IMR-90 (cell line): ENCODE measurements at regions not wholly inside any gene's neighbourhood (a gene's known extent, or its start where the extent isn't known, plus 50 kb on each side); places are given as distances from the start of the nearest gene placed in this dataset.

ENCODE experiments used
- ATAC-seq: fragments of 200-7000 bp; cut with Tn5 transposase; 2 replicates; pipeline ENCODE4 v1.9.1; 2020; ENCODE audit warnings: low read depth, mild to moderate bottlenecking, moderate library complexity
- BruUV-seq: library from RNA; stranded (reverse); fragments of 400-500 nt; replicated peaks from 2 replicates; lab custom pipeline; 2021; lab: Mats Ljungman, UMichigan
- CTCF ChIA-PET: fragments of 300-600 bp; formaldehyde crosslinking; extraction: SDS; loops from one replicate; lab custom pipeline; 2021; ENCODE audit warnings: antibody characterized with exemption; lab: Yijun Ruan, JAX
- POLR2A ChIA-PET: fragments of 300-600 bp; sonication (Branson Sonifier 250); formaldehyde crosslinking; loops from one replicate; lab custom pipeline; 2022; ENCODE audit warnings: antibody characterized with exemption; ENCODE audit not compliant: unreplicated experiment; lab: Charles Lee
- DNase-seq: peaks from one replicate; pipeline ENCODE4 v3.0.0; 2013
- H2AFZ ChIP-seq: replicated peaks from 2 replicates; pipeline ENCODE3; 2013; ENCODE audit warnings: low read length, mild to moderate bottlenecking; ENCODE audit not compliant: poor library complexity
- H2AK5ac ChIP-seq: 2 replicates; pipeline ENCODE4 v1.6.1; 2013; ENCODE audit warnings: low read depth, low read length, inconsistent platforms
- H2AK9ac ChIP-seq: replicated peaks from 2 replicates; pipeline ENCODE3; 2013; ENCODE audit warnings: mild to moderate bottlenecking, low read depth, low read length, moderate library complexity; ENCODE audit not compliant: poor library complexity
- H2BK120ac ChIP-seq: 2 replicates; pipeline ENCODE4 v1.6.1; 2013; ENCODE audit warnings: low read depth, low read length, inconsistent platforms
- H2BK15ac ChIP-seq: 3 replicates; pipeline ENCODE4 v1.6.1; 2013; ENCODE audit warnings: low read depth, low read length, inconsistent platforms
- H2BK20ac ChIP-seq: 2 replicates; pipeline ENCODE4 v1.6.1; 2013; ENCODE audit warnings: low read depth, mild to moderate bottlenecking, inconsistent platforms, low read length, moderate library complexity
- H2BK5ac ChIP-seq: 2 replicates; pipeline ENCODE4 v1.6.1; 2013; ENCODE audit warnings: mild to moderate bottlenecking, low read depth, low read length, inconsistent platforms; ENCODE audit not compliant: poor library complexity, severe bottlenecking
- H3K14ac ChIP-seq: replicated peaks from 2 replicates; pipeline ENCODE4 v1.6.1; 2013; ENCODE audit warnings: low read depth, low read length, inconsistent platforms
- H3K18ac ChIP-seq: 2 replicates; pipeline ENCODE4 v1.6.1; 2013; ENCODE audit warnings: low read depth, low read length, control low read depth
- H3K23ac ChIP-seq: 2 replicates; pipeline ENCODE4 v1.6.1; 2013; ENCODE audit warnings: low read depth, low read length, inconsistent platforms
- H3K27ac ChIP-seq: 2 replicates; pipeline ENCODE4 v1.5.1; 2013; ENCODE audit warnings: mild to moderate bottlenecking, control low read depth, low read length; ENCODE audit not compliant: insufficient read depth
- H3K27me3 ChIP-seq: 2 replicates; pipeline ENCODE4 v1.6.1; 2013; ENCODE audit warnings: low read length; ENCODE audit not compliant: control insufficient read depth, insufficient read depth
- H3K36me3 ChIP-seq: 2 replicates; pipeline ENCODE4 v1.6.1; 2013; ENCODE audit warnings: low read length, mixed read lengths; ENCODE audit not compliant: control insufficient read depth, insufficient read depth
- H3K4ac ChIP-seq: 2 replicates; pipeline ENCODE4 v1.6.1; 2013; ENCODE audit warnings: low read depth, low read length, inconsistent platforms
- H3K4me1 ChIP-seq: 2 replicates; pipeline ENCODE4 v1.6.1; 2013; ENCODE audit warnings: low read length, mixed read lengths; ENCODE audit not compliant: control insufficient read depth, insufficient read depth
- H3K4me2 ChIP-seq: 2 replicates; pipeline ENCODE4 v1.6.1; 2013; ENCODE audit warnings: low read depth, mild to moderate bottlenecking, control low read depth, low read length, moderate library complexity
- H3K4me3 ChIP-seq: 2 replicates; pipeline ENCODE4 v1.5.1; 2013; ENCODE audit warnings: low read depth, mild to moderate bottlenecking, control low read depth, low read length, moderate library complexity; ENCODE audit not compliant: insufficient read depth
- H3K56ac ChIP-seq: 2 replicates; pipeline ENCODE4 v1.6.1; 2013; ENCODE audit warnings: low read length, inconsistent platforms; ENCODE audit not compliant: insufficient read depth; ENCODE audit errors: extremely low read depth
- H3K79me1 ChIP-seq, 2 experiments: 2 replicates each; pipeline ENCODE4 v1.6.1; 2013; ENCODE audit warnings: low read length in 2 of 2, inconsistent platforms in 1 of 2, low read depth in 1 of 2
- H3K9ac ChIP-seq: 2 replicates; pipeline ENCODE4 v1.6.1; 2013; ENCODE audit warnings: low read depth, low read length, control low read depth
- H3K9me1 ChIP-seq: 2 replicates; pipeline ENCODE4 v1.6.1; 2013; ENCODE audit warnings: low read length, inconsistent platforms; ENCODE audit not compliant: insufficient read depth
- H3K9me3 ChIP-seq: 2 replicates; pipeline ENCODE4 v1.6.1; 2013; ENCODE audit warnings: low read length; ENCODE audit not compliant: control insufficient read depth, insufficient read depth
- H4K20me1 ChIP-seq: 2 replicates; pipeline ENCODE4 v1.6.1; 2013; ENCODE audit warnings: low read length, inconsistent platforms; ENCODE audit not compliant: insufficient read depth
- H4K5ac ChIP-seq: 2 replicates; pipeline ENCODE4 v1.6.1; 2013; ENCODE audit warnings: mild to moderate bottlenecking, low read depth, low read length, control low read depth
- H4K8ac ChIP-seq, 2 experiments: 2 replicates each; pipeline ENCODE4 v1.6.1; 2013; ENCODE audit warnings: low read depth in 2 of 2, low read length in 2 of 2, control low read depth in 1 of 2, inconsistent platforms in 1 of 2
- H4K91ac ChIP-seq: 2 replicates; pipeline ENCODE4 v1.6.1; 2013; ENCODE audit warnings: low read depth, low read length, inconsistent platforms; ENCODE audit not compliant: insufficient read depth
- BHLHE40 ChIP-seq: fragments of 150-350 bp; IDR thresholded peaks from 2 replicates; pipeline ENCODE4 v1.6.1; 2016; ENCODE audit warnings: mild to moderate bottlenecking, low read depth, low read length
- CEBPB ChIP-seq: IDR thresholded peaks from 2 replicates; pipeline ENCODE4 v1.6.1; 2012; ENCODE audit warnings: low read depth, low read length, improper control_type of control experiment
- CHD1 ChIP-seq: IDR thresholded peaks from 2 replicates; pipeline ENCODE4 v1.6.1; 2012; ENCODE audit warnings: low read depth, low read length, improper control_type of control experiment
- CTCF ChIP-seq: conservative IDR thresholded peaks from 2 replicates; pipeline ENCODE4 v1.5.1; 2012; ENCODE audit warnings: mild to moderate bottlenecking, low read depth, low read length, improper control_type of control experiment
- FOS ChIP-seq: fragments of 150-350 bp; IDR thresholded peaks from 2 replicates; pipeline ENCODE4 v1.6.1; 2016; ENCODE audit warnings: low read depth, low read length
- MAFK ChIP-seq: IDR thresholded peaks from 2 replicates; pipeline ENCODE4 v1.6.1; 2012; ENCODE audit warnings: low read depth, low read length, improper control_type of control experiment
- MAZ ChIP-seq: IDR thresholded peaks from 2 replicates; pipeline ENCODE4 v1.6.1; 2012; ENCODE audit warnings: low read depth, mild to moderate bottlenecking, low read length, improper control_type of control experiment, moderate library complexity, borderline replicate concordance
- MXI1 ChIP-seq: IDR thresholded peaks from 2 replicates; pipeline ENCODE4 v1.6.1; 2012; ENCODE audit warnings: low read depth, mild to moderate bottlenecking, low read length, moderate library complexity, borderline replicate concordance
- POLR2A ChIP-seq: IDR thresholded peaks from 2 replicates; pipeline ENCODE4 v1.6.1; 2012; ENCODE audit warnings: mild to moderate bottlenecking, low read depth, low read length
- RCOR1 ChIP-seq: IDR thresholded peaks from 2 replicates; pipeline ENCODE4 v1.6.1; 2012; ENCODE audit warnings: mild to moderate bottlenecking, low read length, improper control_type of control experiment; ENCODE audit not compliant: insufficient replicate concordance
- RFX5 ChIP-seq: IDR thresholded peaks from 2 replicates; pipeline ENCODE4 v1.8.0; 2012; ENCODE audit warnings: low read depth, mild to moderate bottlenecking, low read length, moderate library complexity
- SMC3 ChIP-seq: fragments of 150-350 bp; IDR thresholded peaks from 2 replicates; pipeline ENCODE4 v1.6.1; 2016; ENCODE audit warnings: low read depth, mild to moderate bottlenecking, antibody characterized with exemption, low read length, moderate library complexity
- WGBS, 2 experiments: methylation state at CpG; one replicate each; pipeline versions ENCODE4 v1.1.5 to v1.1.7; 2013; ENCODE audit warnings: missing lambda C conversion rate in 2 of 2; ENCODE audit not compliant: insufficient read length in 1 of 2; ENCODE audit errors: extremely low coverage in 2 of 2; 5-methylcytosine and 5-hydroxymethylcytosine counted together
- dilution Hi-C: fragments of 300-500 bp; cut with HindIII; formaldehyde crosslinking; loops from one replicate; pipeline ENCODE4 v1.14.3; 2018; ENCODE audit warnings: low sequenced_read_pairs; ENCODE audit not compliant: unreplicated experiment
- in situ Hi-C: fragments of 300-500 bp; cut with MboI; formaldehyde crosslinking; loops from 3 replicates; pipeline ENCODE4 v1.14.3; 2019; ENCODE audit warnings: low sequenced_read_pairs, inconsistent platforms, mixed read lengths
- intact Hi-C: fragments of 100-400 bp; cut with micrococcal nuclease; formaldehyde crosslinking; loops from 2 replicates; pipeline ENCODE4 v1.10.0; 2022
- TF ChIP-seq, protein P1 (sequence below): fragments of 150-350 bp; IDR thresholded peaks from 2 replicates; pipeline ENCODE4 v1.6.1; 2016; ENCODE audit warnings: low read depth, mild to moderate bottlenecking, low read length, moderate library complexity, borderline replicate concordance

- Histone ChIP-seq H3K4ac (no peak overlapping the region), H3K4me2 (no peak overlapping the region)
- intact Hi-C loops, result no loop called here
Measured at GRCh38 chr4:30792601-30793000, 72.4 kb downstream of the PCDH7 start.

More at GRCh38 chr4:30792601-30793000, 72.4 kb downstream of the PCDH7 start:
- Histone ChIP-seq H2AK5ac (no peak overlapping the region), H3K27me3 (no peaks in the 10 kb centered on the region), H2AFZ (no peak overlapping the region), H3K23ac (no peak overlapping the region), H3K14ac (no peak overlapping the region), H3K36me3 (no peaks in the 10 kb centered on the region), H3K9me1 (no peaks in the 10 kb centered on the region), H3K4me3 (no peak overlapping the region), H4K5ac (no peak overlapping the region), H4K8ac (no peak overlapping the region), H3K18ac (no peak overlapping the region), H2BK120ac (no peak overlapping the region), H4K91ac (no peak overlapping the region), H3K56ac (no peak overlapping the region), H2BK20ac (no peak overlapping the region), H2BK5ac (no peak overlapping the region), H2AK9ac (no peak overlapping the region), H3K9ac (no peak overlapping the region), H2BK15ac (no peak overlapping the region), H3K27ac (no peak overlapping the region), H4K20me1 (no peaks in the 10 kb centered on the region), H3K4me1 (no peaks in the 10 kb centered on the region), H3K9me3 (no peaks in the 10 kb centered on the region), H3K79me1 (no peaks in the 10 kb centered on the region)
- in situ Hi-C loops, result no loop called here
- dilution Hi-C loops, result no loop called here
- ChIA-PET CTCF (interaction anchor here (0.5 kb wide), 1 partner anchor 331 kb away, joined by 5 read pairs; no protein-coding TSS in a partner anchor), POLR2A (no interaction called here)
- TF ChIP-seq RCOR1 (no peak), RFX5 (no peak), BHLHE40 (no peak), POLR2A (no peak), CHD1 (no peak), MXI1 (no peak), FOS (no peak), CEBPB (no peak), MAZ (no peak), SMC3 (no peak), CTCF (no peak), MAFK (no peak)
- TF ChIP-seq, protein P1, sequence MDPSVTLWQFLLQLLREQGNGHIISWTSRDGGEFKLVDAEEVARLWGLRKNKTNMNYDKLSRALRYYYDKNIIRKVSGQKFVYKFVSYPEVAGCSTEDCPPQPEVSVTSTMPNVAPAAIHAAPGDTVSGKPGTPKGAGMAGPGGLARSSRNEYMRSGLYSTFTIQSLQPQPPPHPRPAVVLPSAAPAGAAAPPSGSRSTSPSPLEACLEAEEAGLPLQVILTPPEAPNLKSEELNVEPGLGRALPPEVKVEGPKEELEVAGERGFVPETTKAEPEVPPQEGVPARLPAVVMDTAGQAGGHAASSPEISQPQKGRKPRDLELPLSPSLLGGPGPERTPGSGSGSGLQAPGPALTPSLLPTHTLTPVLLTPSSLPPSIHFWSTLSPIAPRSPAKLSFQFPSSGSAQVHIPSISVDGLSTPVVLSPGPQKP, result no peak
- no CpG with 5 or more reads among the region's 3 CpGs for WGBS, 2 experiments
- DNase-seq (no peak), ATAC-seq (no peak)
- no TSS peak for BruUV-seq
